GM15510 (cell line): ENCODE measurements at regions not wholly inside any gene's neighbourhood (a gene's known extent, or its start where the extent isn't known, plus 50 kb on each side); places are given as distances from the start of the nearest gene placed in this dataset.
A peak's percentile ranks its signal among the peaks of the same experiment; 100 is the strongest.

ENCODE experiments used
- POLR2A ChIP-seq: IDR thresholded peaks from 3 replicates; pipeline ENCODE4 v1.6.1; 2011; ENCODE audit warnings: borderline replicate concordance; ENCODE audit not compliant: insufficient read length; ENCODE audit errors: extremely low read depth

DNA sequence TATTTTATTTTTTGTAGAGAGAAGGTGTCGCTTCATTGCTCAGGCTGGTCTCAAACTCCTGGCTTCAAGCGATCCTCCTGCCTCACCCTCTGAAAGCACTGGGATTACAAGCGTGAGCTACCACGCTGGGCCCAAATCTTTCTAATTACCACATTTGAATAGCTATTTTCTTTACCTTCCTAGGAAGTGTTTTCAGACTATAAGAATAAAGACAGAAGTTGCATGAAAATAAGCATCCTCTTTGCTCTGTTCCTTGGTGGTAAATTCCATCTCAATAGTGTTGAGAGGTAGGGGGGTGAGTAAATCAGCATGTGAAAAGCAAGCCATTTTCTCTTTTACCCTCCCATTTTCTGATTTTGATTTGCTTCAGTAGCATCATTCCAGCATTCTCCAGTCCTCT lies 122.4 kb downstream of the LARP7 start:
- TF ChIP-seq POLR2A = no peak

DNA sequence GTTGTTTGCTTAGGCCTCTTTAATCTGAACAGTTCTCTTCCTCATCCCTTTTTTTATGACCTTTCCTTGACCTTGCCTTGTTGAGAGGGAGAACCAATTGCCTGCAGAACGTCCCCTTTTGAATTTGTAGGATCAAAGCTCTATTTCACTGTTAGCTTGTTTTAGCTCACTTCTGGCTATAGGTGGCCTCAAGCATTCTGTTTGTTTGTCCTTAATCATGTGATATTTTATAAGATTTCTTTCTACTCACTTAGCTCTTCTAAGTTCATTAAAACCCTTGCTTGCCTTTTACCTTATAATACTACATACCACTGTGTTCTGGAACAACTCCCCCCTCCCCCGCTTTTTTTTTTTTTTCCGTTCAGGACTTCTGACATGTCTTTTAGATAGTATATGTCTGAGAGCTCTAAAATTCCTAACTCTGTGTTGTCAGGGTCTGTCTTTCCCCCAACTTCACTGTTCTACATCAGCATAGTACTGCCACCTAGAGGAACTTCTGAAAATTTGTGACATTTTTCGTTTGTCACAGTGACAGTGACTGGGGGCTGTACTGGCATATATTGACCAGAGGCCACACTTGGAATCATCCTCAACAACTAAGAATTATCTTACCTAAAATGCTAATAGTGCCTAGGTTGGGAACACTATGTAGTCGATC lies 128.5 kb downstream of the LARP7 start:
- TF ChIP-seq POLR2A = no peak

DNA sequence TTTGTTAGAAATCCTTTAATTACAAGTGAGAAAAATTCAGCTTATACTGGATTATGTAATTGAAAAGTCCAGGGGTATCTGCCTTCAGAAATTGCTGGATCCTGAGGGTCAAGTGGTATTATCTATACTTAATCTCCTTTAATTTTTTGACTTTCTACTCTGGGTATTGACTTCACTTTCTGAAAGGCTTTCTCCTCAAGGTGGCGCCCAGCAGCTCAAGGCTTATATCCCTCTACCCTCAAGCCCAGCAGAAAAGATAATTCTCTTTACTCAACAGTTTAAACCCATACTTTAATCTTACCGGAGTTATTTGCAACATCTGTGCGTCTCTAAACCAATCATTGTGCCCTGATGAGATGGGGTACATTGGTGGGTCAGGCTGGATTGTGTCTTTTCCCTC lies 129.5 kb downstream of the LARP7 start:
- no peak for TF ChIP-seq POLR2A

DNA sequence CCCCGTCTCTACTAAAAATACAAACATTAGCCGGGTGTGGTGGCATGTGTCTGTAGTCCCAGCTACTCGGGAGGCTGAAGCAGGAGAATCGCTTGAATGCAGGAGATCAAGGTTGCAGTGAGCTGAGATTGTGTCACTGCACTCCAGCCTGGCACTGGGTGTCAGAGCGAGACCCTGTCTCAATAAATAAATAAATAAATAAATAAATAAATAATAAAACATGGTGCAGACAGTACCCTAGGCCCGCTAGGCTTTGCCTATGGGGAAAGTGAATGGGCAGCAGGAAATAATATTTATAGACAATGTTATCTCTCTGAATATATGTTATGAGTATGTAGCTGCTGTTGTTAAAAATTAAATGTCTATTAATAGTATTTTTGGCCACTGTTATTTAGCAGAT lies 130.4 kb downstream of the LARP7 start:
- no peak for TF ChIP-seq POLR2A

DNA sequence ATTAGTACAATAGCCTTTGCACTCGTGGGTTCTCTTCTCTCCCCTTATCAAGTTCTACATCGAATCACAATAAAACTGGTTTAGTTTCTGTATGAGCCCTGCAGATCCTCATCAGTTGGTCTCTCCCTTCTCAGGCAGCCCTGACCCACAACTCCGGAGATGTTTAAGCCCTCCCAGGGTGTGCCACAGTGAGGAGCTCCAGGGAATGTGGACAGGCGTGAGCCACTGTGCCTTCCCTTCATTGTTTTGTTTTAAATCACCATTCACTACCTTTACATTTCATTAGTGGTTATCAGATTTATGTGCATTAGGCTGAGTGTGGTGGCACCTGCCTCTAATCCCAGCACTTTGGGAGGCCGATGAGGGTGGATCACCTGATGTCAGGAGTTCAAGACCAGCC lies 133.2 kb downstream of the LARP7 start:
- TF ChIP-seq POLR2A = no peak

DNA sequence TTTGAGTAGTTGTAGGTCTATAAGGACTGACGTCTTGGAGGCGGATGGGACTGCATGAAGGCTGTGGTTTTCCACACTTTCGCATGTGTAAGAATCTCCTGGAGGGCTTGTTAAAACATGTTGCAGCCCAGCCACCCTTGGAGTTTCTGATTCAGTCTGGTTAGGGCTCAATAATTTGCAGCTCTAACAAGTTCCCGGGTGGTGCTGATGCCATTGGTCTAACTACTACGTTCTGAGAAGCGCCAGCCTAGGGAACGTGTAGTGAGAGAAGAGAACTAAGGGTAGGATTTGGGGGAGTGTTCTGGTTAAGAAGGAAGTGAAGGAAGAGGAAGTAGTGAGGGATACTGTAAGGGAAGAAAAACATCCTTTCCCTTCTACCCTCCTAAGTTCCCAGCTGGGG lies 138.9 kb downstream of the LARP7 start:
- no peak for TF ChIP-seq POLR2A

DNA sequence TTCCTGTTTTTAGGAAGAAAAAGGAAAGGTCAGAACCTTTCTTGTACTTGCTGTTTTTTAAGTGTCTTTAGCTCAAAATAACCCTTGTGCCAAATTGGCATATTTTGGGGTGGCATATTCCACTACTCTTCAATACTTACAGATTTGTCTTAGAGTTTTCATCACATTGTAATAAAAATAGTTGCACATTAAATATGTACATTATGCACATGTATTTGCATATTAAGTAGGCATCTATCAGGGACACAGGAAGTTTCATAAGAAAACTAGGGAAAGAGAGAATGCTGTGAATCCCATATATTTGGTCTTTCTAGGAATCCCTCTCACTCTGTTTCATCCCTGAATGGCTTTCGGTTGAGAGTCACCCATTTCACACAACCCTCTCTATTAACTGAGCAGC lies 139.6 kb downstream of the LARP7 start:
- no peak for TF ChIP-seq POLR2A

DNA sequence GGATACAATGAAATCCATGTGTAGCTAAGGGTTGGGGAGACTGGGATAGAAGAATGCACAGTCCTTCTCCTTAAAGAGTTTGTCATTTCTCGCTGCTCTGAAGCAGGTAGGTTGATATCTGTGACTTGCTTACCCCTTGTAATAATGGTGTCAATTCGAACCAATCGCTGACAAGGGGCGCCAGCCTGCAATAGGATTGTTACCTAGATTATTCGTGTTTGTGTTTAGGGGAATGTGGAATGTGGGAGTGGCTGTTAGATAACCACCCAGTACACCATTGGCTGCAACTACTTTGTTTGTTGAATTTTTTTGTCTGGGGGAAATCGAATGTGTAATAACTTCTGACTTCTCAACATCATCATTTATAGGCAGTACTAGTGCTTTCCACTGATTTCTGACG lies 141.6 kb downstream of the LARP7 start:
- TF ChIP-seq POLR2A = no peak

DNA sequence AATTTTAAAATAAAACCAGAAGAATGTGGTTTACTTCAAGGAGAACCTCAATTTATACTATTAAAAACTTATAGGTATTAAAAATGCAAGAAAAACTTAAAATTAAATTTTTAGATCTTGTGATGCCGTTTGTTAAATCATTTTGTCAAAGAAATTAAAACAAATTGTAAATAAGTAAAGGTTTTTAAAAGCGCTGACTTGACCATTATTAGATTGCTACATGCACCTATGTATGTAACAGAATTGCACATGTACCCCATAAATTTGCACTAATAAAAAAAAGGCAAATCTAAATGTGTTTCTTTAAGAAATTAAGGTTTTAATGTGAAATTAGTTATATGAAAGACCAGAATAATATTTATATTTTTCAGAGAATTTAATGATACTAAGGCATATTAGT lies 156.1 kb downstream of the LARP7 start:
- TF ChIP-seq POLR2A = no peak

DNA sequence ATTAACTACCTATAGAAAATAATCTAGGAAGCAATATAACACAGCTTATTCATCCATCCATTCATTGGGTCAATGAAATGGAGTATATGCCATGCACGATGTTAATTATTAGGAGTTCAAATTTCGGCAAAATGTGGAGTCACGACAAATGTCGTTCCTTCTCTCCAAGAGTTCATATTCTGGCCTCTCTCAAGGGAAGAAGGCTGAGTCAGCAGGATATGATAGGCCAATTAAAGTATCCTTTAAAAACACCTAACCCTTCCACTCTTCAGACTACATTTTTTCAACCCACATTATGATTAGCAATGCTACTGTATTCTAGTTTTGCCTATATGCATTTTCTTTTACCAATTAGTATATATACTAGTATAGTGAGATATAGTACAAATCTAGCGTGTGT lies 163.1 kb downstream of the LARP7 start:
- TF ChIP-seq POLR2A = no peak

DNA sequence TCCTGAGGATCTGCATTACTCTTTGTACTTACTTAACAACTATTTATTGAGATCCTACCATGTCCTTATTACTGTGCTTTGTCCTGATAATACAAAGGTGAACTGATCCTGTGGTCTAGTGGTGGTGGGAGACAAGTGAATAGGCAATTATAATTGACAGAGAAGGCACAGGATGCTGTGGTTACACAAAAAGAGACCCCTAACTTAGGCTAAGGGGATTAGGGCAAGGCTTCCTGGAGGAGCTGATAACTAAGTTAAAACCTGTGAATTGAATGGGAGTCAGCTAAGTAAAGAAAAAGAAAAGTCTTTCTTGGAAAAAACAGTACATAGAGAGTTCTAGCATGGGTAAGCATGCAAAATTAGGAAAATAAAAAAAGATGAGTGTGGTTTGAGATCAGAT lies 164.4 kb downstream of the LARP7 start:
- no peak for TF ChIP-seq POLR2A

DNA sequence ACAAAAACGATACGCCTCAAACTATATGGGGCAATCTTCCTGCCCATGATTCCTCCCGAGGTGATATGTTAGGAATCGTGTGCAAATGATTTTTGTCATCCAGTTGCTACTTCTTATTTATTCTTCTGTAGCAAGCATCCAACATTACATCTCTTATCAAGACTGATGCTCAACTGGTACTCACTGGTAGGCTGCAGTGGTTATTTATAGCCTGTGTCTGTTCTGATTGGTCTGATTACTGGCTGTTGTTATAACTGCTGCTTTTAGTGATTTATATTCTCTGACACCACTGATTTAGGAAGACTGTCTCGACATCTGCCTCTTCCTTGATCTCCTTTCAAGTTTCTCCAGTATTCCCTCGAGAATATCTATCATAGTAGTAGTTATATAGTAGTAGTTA lies 165.8 kb downstream of the LARP7 start:
- TF ChIP-seq POLR2A = no peak

DNA sequence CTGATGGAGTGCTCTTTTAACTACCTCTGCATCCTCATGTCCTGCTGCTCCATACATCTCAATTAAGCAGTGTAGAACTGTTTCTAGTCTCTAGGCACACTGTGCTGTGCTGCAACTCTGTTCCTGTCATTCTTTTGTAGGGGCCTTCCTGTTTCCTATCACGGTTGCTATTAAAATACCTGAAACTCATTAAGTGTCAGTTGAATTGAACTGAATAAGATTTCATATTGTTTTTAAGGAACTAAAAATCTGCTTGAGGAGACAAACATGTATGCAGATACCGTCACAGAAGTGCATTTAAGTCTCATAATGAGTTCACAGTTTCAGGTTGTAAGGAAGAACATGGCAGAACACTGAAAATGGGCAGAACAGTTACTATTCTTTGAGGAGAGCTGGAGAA lies 170.1 kb downstream of the LARP7 start:
- TF ChIP-seq POLR2A = no peak

DNA sequence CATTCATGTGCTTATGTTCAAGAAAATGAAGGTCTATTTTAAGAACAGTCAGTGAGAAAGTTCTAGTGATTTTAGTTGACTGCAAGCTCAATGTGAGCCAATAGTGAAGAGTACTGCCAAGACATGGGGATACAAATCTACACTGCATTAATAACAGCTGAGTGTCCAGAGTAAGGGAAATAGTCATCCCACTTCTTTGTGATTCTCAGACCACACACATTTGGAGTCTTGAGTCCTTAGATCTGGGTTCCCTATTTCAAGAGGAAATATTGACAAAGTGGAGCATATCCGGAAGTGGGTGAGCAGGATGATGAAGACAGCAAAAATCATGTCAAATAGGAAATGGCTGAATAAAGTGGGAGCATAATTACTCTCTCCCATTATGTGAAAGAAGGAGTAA lies 171.1 kb downstream of the LARP7 start:
- no peak for TF ChIP-seq POLR2A

DNA sequence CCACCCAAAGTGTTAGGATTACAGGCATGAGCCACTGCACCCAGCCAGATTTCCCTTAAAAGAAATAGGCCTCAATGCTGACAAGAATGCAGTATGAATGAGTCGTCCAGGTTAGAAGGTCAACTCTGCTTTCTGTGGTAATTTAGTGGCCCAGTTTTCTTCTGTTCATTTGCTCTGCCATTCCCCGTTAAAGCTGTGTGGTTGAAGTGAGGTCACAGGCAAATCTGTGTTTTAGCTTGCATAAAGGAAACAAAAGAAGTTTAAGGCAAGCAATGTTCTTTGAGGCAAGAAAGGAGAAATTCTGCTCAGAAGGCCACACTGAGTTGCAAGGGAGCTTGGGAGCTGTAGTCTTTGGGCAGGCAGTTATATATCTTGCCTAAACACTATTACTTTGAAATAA lies 176.8 kb downstream of the LARP7 start:
- no peak for TF ChIP-seq POLR2A

DNA sequence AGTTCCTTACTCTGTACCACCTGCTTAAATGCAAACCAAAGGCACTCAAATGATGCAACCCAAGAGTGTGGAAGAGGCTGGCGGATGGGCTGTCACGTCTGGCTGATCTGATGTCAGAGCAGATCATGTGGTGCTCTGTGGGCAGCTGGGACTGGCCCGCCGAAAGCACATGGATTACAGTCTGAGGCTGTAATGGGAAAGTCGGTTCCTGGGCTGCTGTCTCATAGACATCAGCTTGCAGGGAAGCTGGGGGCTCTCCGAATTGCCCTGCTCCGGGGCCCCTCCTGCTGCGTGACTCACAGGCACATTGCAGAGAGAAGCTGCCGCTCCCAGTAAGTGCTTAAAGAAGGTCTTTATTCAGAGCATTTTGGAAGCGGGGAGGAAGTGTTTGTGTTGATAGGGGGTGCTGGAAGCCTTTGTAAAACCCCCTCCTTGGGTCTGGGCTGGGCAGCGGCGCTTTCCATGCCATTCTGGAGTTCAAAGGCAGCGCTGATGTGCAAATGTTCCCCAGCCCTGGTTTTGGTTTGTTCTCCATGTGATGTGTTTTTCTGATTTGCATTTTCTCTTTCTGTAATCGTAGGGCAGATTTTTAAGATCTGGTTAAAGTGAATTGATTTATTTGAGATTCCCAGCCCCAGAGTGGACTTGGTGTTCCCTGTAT lies 181.1 kb downstream of the LARP7 start:
- peak; percentile 68 for TF ChIP-seq POLR2A
